Testis (tissue), 2 donors: ENCODE measurements at regions not wholly inside any gene's neighbourhood (a gene's known extent, or its start where the extent isn't known, plus 50 kb on each side); places are given as distances from the start of the nearest gene placed in this dataset.

Experiments
- POLR2A ChIP-seq: fragments of 450-650 bp; IDR thresholded peaks from one replicate; pipeline ENCODE4 v1.6.1; 2017; ENCODE audit warnings: antibody characterized with exemption, mild to moderate bottlenecking, moderate library complexity
- TF ChIP-seq, protein P1 (sequence below), 3 experiments: fragments of 450-650 bp in 2 of 3; fragments of 200-600 bp in 1 of 3; sonication (generic) in 1 of 3; IDR thresholded peaks; one replicate each; pipeline ENCODE4 v1.5.1; 2016 to 2019; ENCODE audit warnings: antibody characterized with exemption in 3 of 3, mild to moderate bottlenecking in 2 of 3, moderate library complexity in 1 of 3

DNA sequence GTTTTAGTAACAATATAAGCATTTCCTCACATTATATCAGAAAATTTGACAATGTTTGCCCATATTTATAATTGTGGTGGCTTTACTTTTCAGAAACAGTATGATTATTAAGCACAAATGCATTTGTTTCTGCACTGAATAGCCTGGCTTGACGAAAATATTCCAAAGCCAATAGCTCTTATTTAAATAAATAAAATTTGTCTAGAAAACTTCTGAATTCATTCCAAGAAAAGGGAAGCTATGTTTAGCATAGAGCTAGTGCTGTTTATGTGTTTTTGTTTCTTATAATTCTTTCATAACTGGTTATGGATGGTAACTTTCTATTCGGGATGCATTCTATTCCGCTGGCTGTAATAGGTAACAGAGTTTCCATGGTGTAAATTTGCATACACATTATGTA lies 268.6 kb downstream of the PTBP2 start:
- TF ChIP-seq, protein P1, sequence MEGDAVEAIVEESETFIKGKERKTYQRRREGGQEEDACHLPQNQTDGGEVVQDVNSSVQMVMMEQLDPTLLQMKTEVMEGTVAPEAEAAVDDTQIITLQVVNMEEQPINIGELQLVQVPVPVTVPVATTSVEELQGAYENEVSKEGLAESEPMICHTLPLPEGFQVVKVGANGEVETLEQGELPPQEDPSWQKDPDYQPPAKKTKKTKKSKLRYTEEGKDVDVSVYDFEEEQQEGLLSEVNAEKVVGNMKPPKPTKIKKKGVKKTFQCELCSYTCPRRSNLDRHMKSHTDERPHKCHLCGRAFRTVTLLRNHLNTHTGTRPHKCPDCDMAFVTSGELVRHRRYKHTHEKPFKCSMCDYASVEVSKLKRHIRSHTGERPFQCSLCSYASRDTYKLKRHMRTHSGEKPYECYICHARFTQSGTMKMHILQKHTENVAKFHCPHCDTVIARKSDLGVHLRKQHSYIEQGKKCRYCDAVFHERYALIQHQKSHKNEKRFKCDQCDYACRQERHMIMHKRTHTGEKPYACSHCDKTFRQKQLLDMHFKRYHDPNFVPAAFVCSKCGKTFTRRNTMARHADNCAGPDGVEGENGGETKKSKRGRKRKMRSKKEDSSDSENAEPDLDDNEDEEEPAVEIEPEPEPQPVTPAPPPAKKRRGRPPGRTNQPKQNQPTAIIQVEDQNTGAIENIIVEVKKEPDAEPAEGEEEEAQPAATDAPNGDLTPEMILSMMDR (IDR thresholded peaks at IDR 0.05): no peak
- no peak for TF ChIP-seq POLR2A
